ENCODE measurements at regions not wholly inside any gene's neighbourhood (a gene's known extent, or its start where the extent isn't known, plus 50 kb on each side); places are given as distances from the start of the nearest gene placed in this dataset.

DNA sequence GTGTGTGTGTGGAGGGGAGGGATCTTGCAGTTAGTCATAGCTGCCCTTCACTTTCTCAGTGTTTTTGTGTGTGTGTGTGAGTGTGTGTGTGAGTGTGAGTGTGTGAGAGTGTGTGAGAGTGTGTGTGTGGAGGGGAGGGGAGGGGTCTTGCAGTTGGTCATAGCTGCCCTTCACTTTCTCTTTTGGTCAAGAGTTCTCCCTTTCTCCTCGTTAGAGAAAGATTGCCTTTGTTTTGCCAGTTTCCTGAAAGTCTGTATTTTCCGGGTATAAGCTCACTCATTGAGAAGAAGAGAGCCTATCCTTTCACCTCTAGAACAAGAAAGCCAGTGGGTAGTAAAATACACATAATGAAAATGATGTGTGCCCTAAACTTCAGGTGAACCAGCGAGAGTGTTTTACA, 75.2 kb upstream of the ENPP6 start:
- H3K27ac ChIP-seq, result no peak overlapping the region
- no peak overlapping the region for H3K4me2 ChIP-seq
- H3K4me3 ChIP-seq, result no peak overlapping the region
- ATAC-seq, result no peak
- DNase-seq (ENCODE audit: low read depth in 1 of 2, low spot score in 1 of 2), result no peak
- no peak for FAIRE-seq
- ChIA-PET CTCF (no interaction called here), POLR2A (no interaction called here)
- no peaks in the 10 kb centered on the region for H3K9me3 ChIP-seq
- TF ChIP-seq MYC (IDR thresholded peaks at IDR 0.05; ENCODE audit: borderline replicate concordance, low read length), result no peak
- no peak for TF ChIP-seq POLR2AphosphoS2 (conservative IDR thresholded peaks at IDR 0.05; ENCODE audit: low read length)
- TF ChIP-seq MAFK (IDR thresholded peaks at IDR 0.05; ENCODE audit: partially characterized antibody), result no peak
- no peak for TF ChIP-seq EHMT2 (IDR thresholded peaks at IDR 0.05; ENCODE audit: low read depth)
- TF ChIP-seq FOSB (CRISPR knock-in tag; IDR thresholded peaks at IDR 0.05), result no peak
- 61% methylated on average over 3 of the region's 3 CpGs for WGBS (ENCODE audit: missing lambda C conversion rate)
- no peaks in the 10 kb centered on the region for H3K4me1 ChIP-seq

DNA sequence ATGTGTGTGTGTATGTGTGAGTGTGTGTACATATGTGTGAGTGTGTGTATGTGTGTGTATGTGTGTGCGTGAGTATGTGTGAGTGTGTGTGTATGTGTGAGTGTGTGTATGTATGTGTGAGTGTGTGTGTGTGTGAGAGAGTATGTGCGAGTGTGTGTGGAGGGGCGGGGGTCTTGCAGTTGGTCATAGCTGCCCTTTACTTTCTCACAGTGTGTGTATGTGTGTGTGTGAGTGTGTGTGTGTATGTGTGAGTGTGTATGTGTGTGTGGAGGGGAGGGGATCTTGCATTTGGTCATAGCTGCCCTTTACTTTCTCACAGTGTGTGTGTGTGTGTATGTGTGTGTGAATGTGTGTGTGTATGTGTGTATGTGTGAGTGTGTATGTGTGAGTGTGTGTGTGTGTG, 74.8 kb upstream of the ENPP6 start:
- DNase-seq (ENCODE audit: low read depth in 1 of 2, low spot score in 1 of 2), result no peak
- no peak for TF ChIP-seq MAZ (IDR thresholded peaks at IDR 0.05; ENCODE audit: borderline replicate concordance, low read depth, low read length)
- 78% methylated on average over 3 of the region's 3 CpGs for WGBS (ENCODE audit: missing lambda C conversion rate)
- ChIA-PET CTCF (no interaction called here), POLR2A (no interaction called here)
- no peak for FAIRE-seq
- no peak overlapping the region for H3K27ac ChIP-seq
- no peaks in the 10 kb centered on the region for H3K4me1 ChIP-seq
- ATAC-seq, result no peak
- H3K4me3 ChIP-seq, result no peak overlapping the region
- no peak overlapping the region for H3K4me2 ChIP-seq
- no peaks in the 10 kb centered on the region for H3K9me3 ChIP-seq

DNA sequence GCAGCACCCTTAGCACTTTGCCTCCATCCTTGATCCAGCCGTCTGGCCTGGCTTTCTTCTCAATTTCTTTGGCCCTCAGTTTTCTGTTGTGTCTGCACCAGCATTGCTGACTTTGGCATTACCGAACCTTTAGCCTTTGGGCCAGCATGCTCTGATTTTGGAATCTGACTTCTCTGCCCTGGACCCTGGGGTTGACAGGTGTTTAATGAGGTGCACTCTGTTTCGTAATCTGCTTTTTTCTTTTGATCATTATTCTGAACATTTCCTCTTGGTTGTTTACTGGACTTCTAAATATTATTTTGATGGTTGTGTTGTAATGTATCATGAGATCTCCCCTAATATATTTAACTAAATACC, 71.5 kb upstream of the ENPP6 start:
- ChIA-PET CTCF (no interaction called here), POLR2A (no interaction called here)
- no peak for FAIRE-seq
- no peak for TF ChIP-seq JUN (IDR thresholded peaks at IDR 0.05)
- TF ChIP-seq BCL3 (IDR thresholded peaks at IDR 0.05), result no peak
- TF ChIP-seq, protein P1, sequence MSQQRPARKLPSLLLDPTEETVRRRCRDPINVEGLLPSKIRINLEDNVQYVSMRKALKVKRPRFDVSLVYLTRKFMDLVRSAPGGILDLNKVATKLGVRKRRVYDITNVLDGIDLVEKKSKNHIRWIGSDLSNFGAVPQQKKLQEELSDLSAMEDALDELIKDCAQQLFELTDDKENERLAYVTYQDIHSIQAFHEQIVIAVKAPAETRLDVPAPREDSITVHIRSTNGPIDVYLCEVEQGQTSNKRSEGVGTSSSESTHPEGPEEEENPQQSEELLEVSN (IDR thresholded peaks at IDR 0.05; ENCODE audit: borderline replicate concordance, low read depth), result no peak
- no peak for TF ChIP-seq RAD21 (conservative IDR thresholded peaks at IDR 0.05 in 1 of 2, IDR thresholded peaks at IDR 0.05 in 1 of 2)
- no peak for TF ChIP-seq NR3C1 (IDR thresholded peaks at IDR 0.05)
- no peak for TF ChIP-seq HOXB13 (CRISPR knock-in tag; IDR thresholded peaks at IDR 0.05; ENCODE audit: low read depth)
- TF ChIP-seq EHMT2 (IDR thresholded peaks at IDR 0.05; ENCODE audit: low read depth), result no peak
- no peak for TF ChIP-seq EHF (CRISPR knock-in tag; IDR thresholded peaks at IDR 0.05)
- no peak for TF ChIP-seq CBX8 (IDR thresholded peaks at IDR 0.05)
- no peak for TF ChIP-seq KDM1A (IDR thresholded peaks at IDR 0.05; ENCODE audit: low read depth)
- no peak for TF ChIP-seq ZC3H11A (IDR thresholded peaks at IDR 0.05)
- no peak for TF ChIP-seq PBX3 (IDR thresholded peaks at IDR 0.05)
- no peak for TF ChIP-seq RFX5 (IDR thresholded peaks at IDR 0.05)
- no peak for TF ChIP-seq KDM5A (IDR thresholded peaks at IDR 0.05)
- no peak for TF ChIP-seq PHF8 (IDR thresholded peaks at IDR 0.05; ENCODE audit: borderline replicate concordance, low read depth)
- TF ChIP-seq TP53 (CRISPR knock-in tag; IDR thresholded peaks at IDR 0.05), result no peak
- no peak for TF ChIP-seq ZNF302 (CRISPR knock-in tag; IDR thresholded peaks at IDR 0.05)
- no peaks in the 10 kb centered on the region for H3K9me3 ChIP-seq
- no peak overlapping the region for H3K4me3 ChIP-seq
- no peak for DNase-seq (ENCODE audit: low read depth in 1 of 2, low spot score in 1 of 2)
- no peaks in the 10 kb centered on the region for H3K4me1 ChIP-seq
- 81% methylated on average over 3 of the region's 3 CpGs for WGBS (ENCODE audit: missing lambda C conversion rate)
- H3K27ac ChIP-seq, result no peak overlapping the region
- H3K4me2 ChIP-seq, result no peak overlapping the region
- no peak for ATAC-seq

All from A549 (cell line).